Vagina (tissue), 2 donors: ENCODE measurements at regions not wholly inside any gene's neighbourhood (a gene's known extent, or its start where the extent isn't known, plus 50 kb on each side); places are given as distances from the start of the nearest gene placed in this dataset.

ENCODE experiments used
- DNase-seq, 2 donors: peaks; one replicate each; pipeline ENCODE4 v3.0.0-alpha.2; 2017; ENCODE audit errors: extremely low spot score in 2 of 2
- H3K27ac ChIP-seq: fragments of 200-600 bp; sonication (generic); one replicate; pipeline ENCODE4 v1.5.1; 2019
- H3K27me3 ChIP-seq: fragments of 200-600 bp; sonication (generic); one replicate; pipeline ENCODE4 v1.5.1; 2019
- H3K36me3 ChIP-seq, 2 donors: fragments of 200-600 bp; sonication (generic); one replicate each; pipeline ENCODE4 v1.5.1; 2017 to 2019
- H3K4me1 ChIP-seq: fragments of 200-600 bp; sonication (generic); one replicate; pipeline ENCODE4 v1.5.1; 2019
- H3K4me3 ChIP-seq, 2 donors: fragments of 200-600 bp; sonication (generic); 1 replicate in 1 of 2; 2 replicates in 1 of 2; pipeline ENCODE4 v1.5.1; 2016 to 2019
- H3K9me3 ChIP-seq: fragments of 200-600 bp; sonication (generic); one replicate; pipeline ENCODE4 v1.5.1; 2019
- POLR2A ChIP-seq, 2 donors: fragments of 450-650 bp; IDR thresholded peaks; one replicate each; pipeline ENCODE4 v1.6.1; 2017; ENCODE audit warnings: antibody characterized with exemption in 2 of 2, mild to moderate bottlenecking in 2 of 2, moderate library complexity in 2 of 2
- POLR2AphosphoS5 ChIP-seq, 2 donors: sonication (generic); formaldehyde crosslinking; IDR thresholded peaks; one replicate each; pipeline ENCODE4 v1.9.0; 2017; ENCODE audit warnings: antibody characterized with exemption in 2 of 2, mild to moderate bottlenecking in 2 of 2, low read depth in 1 of 2; ENCODE audit not compliant: insufficient read depth in 1 of 2
- intact Hi-C: fragments of 100-400 bp; cut with DNase I; formaldehyde crosslinking; loops from one replicate; pipeline ENCODE4 v1.15.1; 2023
- TF ChIP-seq, protein P1 (sequence below), 3 experiments: fragments of 450-650 bp in 2 of 3; fragments of 200-600 bp in 1 of 3; sonication (generic) in 1 of 3; IDR thresholded peaks; one replicate each; pipeline ENCODE4 v1.5.1; 2017 to 2019; ENCODE audit warnings: antibody characterized with exemption in 3 of 3, mild to moderate bottlenecking in 2 of 3, moderate library complexity in 2 of 3

DNA sequence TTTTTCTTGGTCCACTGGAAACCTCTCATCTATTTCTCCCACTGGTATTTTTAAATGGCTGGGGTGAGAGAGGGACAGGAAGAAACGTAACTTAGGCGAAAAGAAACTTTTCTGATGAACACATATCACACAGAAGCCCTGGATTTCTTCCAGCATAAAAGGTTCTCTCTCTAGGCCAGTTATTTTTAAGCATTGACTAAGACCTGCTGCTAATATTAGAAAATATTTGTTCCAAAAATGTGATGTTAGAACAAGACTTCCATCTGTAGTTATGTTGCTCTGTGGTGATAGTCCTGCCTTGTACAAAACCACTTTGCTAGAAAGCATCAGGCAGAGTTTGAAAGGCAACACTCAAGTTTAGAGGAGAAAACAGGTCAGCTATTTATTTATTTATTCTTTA is 537.7 kb downstream of the MCTP2 start:
- TF ChIP-seq, protein P1, sequence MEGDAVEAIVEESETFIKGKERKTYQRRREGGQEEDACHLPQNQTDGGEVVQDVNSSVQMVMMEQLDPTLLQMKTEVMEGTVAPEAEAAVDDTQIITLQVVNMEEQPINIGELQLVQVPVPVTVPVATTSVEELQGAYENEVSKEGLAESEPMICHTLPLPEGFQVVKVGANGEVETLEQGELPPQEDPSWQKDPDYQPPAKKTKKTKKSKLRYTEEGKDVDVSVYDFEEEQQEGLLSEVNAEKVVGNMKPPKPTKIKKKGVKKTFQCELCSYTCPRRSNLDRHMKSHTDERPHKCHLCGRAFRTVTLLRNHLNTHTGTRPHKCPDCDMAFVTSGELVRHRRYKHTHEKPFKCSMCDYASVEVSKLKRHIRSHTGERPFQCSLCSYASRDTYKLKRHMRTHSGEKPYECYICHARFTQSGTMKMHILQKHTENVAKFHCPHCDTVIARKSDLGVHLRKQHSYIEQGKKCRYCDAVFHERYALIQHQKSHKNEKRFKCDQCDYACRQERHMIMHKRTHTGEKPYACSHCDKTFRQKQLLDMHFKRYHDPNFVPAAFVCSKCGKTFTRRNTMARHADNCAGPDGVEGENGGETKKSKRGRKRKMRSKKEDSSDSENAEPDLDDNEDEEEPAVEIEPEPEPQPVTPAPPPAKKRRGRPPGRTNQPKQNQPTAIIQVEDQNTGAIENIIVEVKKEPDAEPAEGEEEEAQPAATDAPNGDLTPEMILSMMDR (IDR thresholded peaks at IDR 0.05): no peak
- no peak for TF ChIP-seq POLR2A (IDR thresholded peaks at IDR 0.05)
- no peak for TF ChIP-seq POLR2AphosphoS5 (IDR thresholded peaks at IDR 0.05; ENCODE audit: insufficient read depth in 1 of 2, low read depth in 1 of 2)
- H3K27me3 ChIP-seq: no peaks in the 10 kb centered on the region
- no peaks in the 10 kb centered on the region for H3K9me3 ChIP-seq
- H3K4me3 ChIP-seq: no peak overlapping the region
- no peak for DNase-seq
- H3K36me3 ChIP-seq: no peaks in the 10 kb centered on the region
- intact Hi-C loops: no loop called here
- H3K27ac ChIP-seq: no peak overlapping the region
- H3K4me1 ChIP-seq: no peaks in the 10 kb centered on the region

DNA sequence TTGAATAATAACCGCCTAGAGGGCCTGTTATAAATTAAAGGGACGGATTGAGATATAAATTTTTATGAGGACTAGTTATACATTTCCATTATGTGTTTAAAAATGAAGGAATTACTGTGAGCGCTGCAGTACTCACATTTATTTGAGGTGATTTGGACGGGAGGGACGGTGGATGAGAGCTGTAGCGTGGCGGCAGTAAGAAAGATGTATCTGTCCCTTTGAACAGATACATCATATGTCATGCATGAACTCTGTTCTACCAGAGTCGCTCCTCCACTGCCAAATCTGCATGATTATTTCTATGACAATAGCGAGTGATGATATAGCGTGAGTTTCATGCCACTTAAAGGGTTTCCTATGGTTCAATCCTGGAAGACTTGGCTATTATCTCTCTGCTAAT is 538.8 kb downstream of the MCTP2 start:
- TF ChIP-seq POLR2A (IDR thresholded peaks at IDR 0.05) (no peak), POLR2AphosphoS5 (IDR thresholded peaks at IDR 0.05; ENCODE audit: insufficient read depth in 1 of 2, low read depth in 1 of 2) (no peak)
- TF ChIP-seq, protein P1 (IDR thresholded peaks at IDR 0.05): no peak
- Histone ChIP-seq H3K27me3 (no peaks in the 10 kb centered on the region), H3K9me3 (no peaks in the 10 kb centered on the region), H3K4me1 (no peaks in the 10 kb centered on the region), H3K27ac (no peak overlapping the region), H3K4me3 (no peak overlapping the region), H3K36me3 (no peaks in the 10 kb centered on the region)
- DNase-seq: no peak
- intact Hi-C loops: no loop called here

DNA sequence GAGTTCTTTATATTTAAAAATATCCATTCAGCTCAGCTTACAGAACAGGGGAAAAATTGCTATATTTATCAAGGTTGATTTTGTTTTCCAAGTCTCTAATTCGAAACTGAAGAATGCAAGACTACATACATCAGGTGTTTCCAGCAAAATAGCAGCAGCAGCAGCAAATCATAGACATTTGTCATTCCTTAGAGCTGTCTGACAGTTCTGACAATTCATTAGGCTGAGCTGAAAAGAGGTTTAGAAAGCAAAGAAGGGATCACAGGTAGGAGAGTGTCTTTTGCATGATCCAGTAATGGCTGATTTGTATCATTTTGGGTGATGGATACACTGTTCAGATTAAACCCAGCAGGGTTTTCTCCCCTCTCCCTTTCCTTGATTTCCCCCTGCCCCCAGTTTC is 545.7 kb downstream of the MCTP2 start:
- no peak overlapping the region for H3K4me3 ChIP-seq
- intact Hi-C loops: no loop called here
- no peak for DNase-seq
- H3K36me3 ChIP-seq: no peaks in the 10 kb centered on the region
- H3K27ac ChIP-seq: no peak overlapping the region
- H3K27me3 ChIP-seq: no peaks in the 10 kb centered on the region
- no peaks in the 10 kb centered on the region for H3K4me1 ChIP-seq
- no peaks in the 10 kb centered on the region for H3K9me3 ChIP-seq
- TF ChIP-seq POLR2A (IDR thresholded peaks at IDR 0.05) (no peak), POLR2AphosphoS5 (IDR thresholded peaks at IDR 0.05; ENCODE audit: insufficient read depth in 1 of 2, low read depth in 1 of 2) (no peak)
- TF ChIP-seq, protein P1 (IDR thresholded peaks at IDR 0.05): no peak

DNA sequence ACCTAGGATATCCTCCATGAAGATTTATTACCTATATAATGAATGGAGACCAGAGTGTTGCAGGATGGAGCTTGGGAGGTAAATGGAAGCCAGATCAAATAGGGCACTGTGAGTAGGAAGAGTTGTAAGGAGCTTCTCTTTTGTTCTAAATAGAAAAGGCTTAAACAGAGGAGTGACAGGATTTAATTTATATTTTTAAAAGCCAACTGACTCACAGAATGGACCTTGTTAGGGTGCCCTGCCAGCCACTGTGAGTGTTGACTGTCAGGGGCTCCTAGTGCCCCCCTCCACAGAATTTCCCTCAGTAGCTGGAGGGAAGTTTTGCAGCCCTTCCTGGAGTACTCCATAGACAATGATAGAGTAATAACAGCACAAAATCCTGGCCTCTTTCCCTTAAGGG is 547.5 kb downstream of the MCTP2 start:
- no peaks in the 10 kb centered on the region for H3K4me1 ChIP-seq
- no peak overlapping the region for H3K4me3 ChIP-seq
- no peak for TF ChIP-seq POLR2A (IDR thresholded peaks at IDR 0.05)
- TF ChIP-seq, protein P1 (IDR thresholded peaks at IDR 0.05): no peak
- no peak for TF ChIP-seq POLR2AphosphoS5 (IDR thresholded peaks at IDR 0.05; ENCODE audit: insufficient read depth in 1 of 2, low read depth in 1 of 2)
- H3K9me3 ChIP-seq: no peaks in the 10 kb centered on the region
- DNase-seq: no peak
- intact Hi-C loops: no loop called here
- no peaks in the 10 kb centered on the region for H3K36me3 ChIP-seq
- no peaks in the 10 kb centered on the region for H3K27me3 ChIP-seq
- H3K27ac ChIP-seq: no peak overlapping the region

DNA sequence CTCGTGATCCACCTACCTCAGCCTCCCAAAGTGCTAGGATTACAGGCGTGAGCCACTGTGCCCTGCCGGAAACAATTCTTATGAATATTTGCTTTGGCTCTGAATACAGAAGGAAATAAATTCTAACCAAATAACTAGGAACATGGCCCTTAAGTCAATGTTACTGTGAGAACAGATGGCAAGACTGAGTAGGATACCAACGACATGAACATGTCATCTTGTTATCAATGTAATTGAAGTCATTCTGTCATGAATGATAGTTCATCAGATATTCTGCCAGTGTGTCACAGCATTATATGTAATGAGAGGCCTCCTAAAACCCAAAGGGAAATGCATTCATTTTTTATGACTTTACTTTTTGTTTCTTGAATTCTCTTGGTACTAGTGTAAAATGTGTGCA is 548.8 kb downstream of the MCTP2 start:
- DNase-seq: no peak
- H3K36me3 ChIP-seq: no peaks in the 10 kb centered on the region
- TF ChIP-seq, protein P1 (IDR thresholded peaks at IDR 0.05): no peak
- TF ChIP-seq POLR2AphosphoS5 (IDR thresholded peaks at IDR 0.05; ENCODE audit: insufficient read depth in 1 of 2, low read depth in 1 of 2) (no peak), POLR2A (IDR thresholded peaks at IDR 0.05) (no peak)
- H3K4me1 ChIP-seq: no peaks in the 10 kb centered on the region
- intact Hi-C loops: no loop called here
- H3K9me3 ChIP-seq: no peaks in the 10 kb centered on the region
- no peak overlapping the region for H3K4me3 ChIP-seq
- H3K27me3 ChIP-seq: no peaks in the 10 kb centered on the region
- no peak overlapping the region for H3K27ac ChIP-seq
